ENCODE measurements at regions not wholly inside any gene's neighbourhood (a gene's known extent, or its start where the extent isn't known, plus 50 kb on each side); places are given as distances from the start of the nearest gene placed in this dataset.

GRCh38 chr14:22384974-22385526 is 204.0 kb downstream of the DAD1 start:
- intact Hi-C loops (cut with micrococcal nuclease; ENCODE audit: unreplicated experiment): loop anchor here (5.0 kb wide), 1 partner anchor 263 kb away; no protein-coding TSS in a partner anchor
- Histone ChIP-seq H3K4me2 (no peak overlapping the region), H3K27me3 (ENCODE audit: insufficient read depth, low read depth) (no peaks in the 10 kb centered on the region), H3K9me3 (ENCODE audit: insufficient read depth, low read depth) (no peaks in the 10 kb centered on the region), H3K36me3 (ENCODE audit: low read depth) (no peaks in the 10 kb centered on the region), H3F3A (ENCODE audit: insufficient read depth, low read depth) (peaks cover 11% of the 10 kb centered on the region; the same call in 1 of the 2 replicates), H3K27ac (no peak overlapping the region), H3K4me1 (replicated peaks; ENCODE audit: insufficient read depth) (peaks cover 26% of the 10 kb centered on the region), H4K20me1 (ENCODE audit: insufficient read depth) (no peaks in the 10 kb centered on the region), H2AFZ (no peak overlapping the region), H3K79me2 (ENCODE audit: low read depth) (no peaks in the 10 kb centered on the region), H3K4me3 (no peak overlapping the region), H3K9me2 (ENCODE audit: insufficient read depth) (no peaks in the 10 kb centered on the region)
- DNase-seq: no peak
- POLR2A ChIA-PET (ENCODE audit: unreplicated experiment): no interaction called here
- no TSS peak for BruUV-seq (replicated peaks)
- TF ChIP-seq EZH2 (IDR thresholded peaks at IDR 0.05; ENCODE audit: low read depth) (no peak), CTCF (conservative IDR thresholded peaks at IDR 0.05) (no peak)
- CTCF ChIA-PET: no interaction called here

- no peaks in the 10 kb centered on the region for H3K79me2 ChIP-seq (ENCODE audit: low read depth)
- no peak for TF ChIP-seq CTCF (conservative IDR thresholded peaks at IDR 0.05)
- no peak for TF ChIP-seq EZH2 (IDR thresholded peaks at IDR 0.05; ENCODE audit: low read depth)
- H3F3A ChIP-seq (ENCODE audit: insufficient read depth, low read depth): peaks cover 2% of the 10 kb centered on the region; the same call in 1 of the 2 replicates
- ChIA-PET POLR2A (ENCODE audit: unreplicated experiment) (no interaction called here), CTCF (no interaction called here)
- BruUV-seq (replicated peaks): no TSS peak
- H3K9me3 ChIP-seq (ENCODE audit: insufficient read depth, low read depth): no peaks in the 10 kb centered on the region
- H3K36me3 ChIP-seq (ENCODE audit: low read depth): no peaks in the 10 kb centered on the region
- H3K4me1 ChIP-seq (replicated peaks; ENCODE audit: insufficient read depth): peaks cover 17% of the 10 kb centered on the region
- H4K20me1 ChIP-seq (ENCODE audit: insufficient read depth): no peaks in the 10 kb centered on the region
- H3K27ac ChIP-seq: no peak overlapping the region
- no peaks in the 10 kb centered on the region for H3K27me3 ChIP-seq (ENCODE audit: insufficient read depth, low read depth)
- no peaks in the 10 kb centered on the region for H3K9me2 ChIP-seq (ENCODE audit: insufficient read depth)
- no peak overlapping the region for H2AFZ ChIP-seq
- no peak for DNase-seq
- no peak overlapping the region for H3K4me3 ChIP-seq
- H3K4me2 ChIP-seq: no peak overlapping the region
- intact Hi-C loops (cut with micrococcal nuclease; ENCODE audit: unreplicated experiment): loop anchor here (5.0 kb wide), 1 partner anchor 262 kb away; no protein-coding TSS in a partner anchor
Observed at GRCh38 chr14:22384167-22384549, 204.9 kb downstream of the DAD1 start.

GRCh38 chr14:22383515-22384166 is 205.4 kb downstream of the DAD1 start:
- H3K4me2 ChIP-seq: no peak overlapping the region
- no peak overlapping the region for H2AFZ ChIP-seq
- H3K27ac ChIP-seq: no peak overlapping the region
- no peaks in the 10 kb centered on the region for H3K36me3 ChIP-seq (ENCODE audit: low read depth)
- H3K4me3 ChIP-seq: no peak overlapping the region
- peaks cover 11% of the 10 kb centered on the region for H3K4me1 ChIP-seq (replicated peaks; ENCODE audit: insufficient read depth)
- no peaks in the 10 kb centered on the region for H4K20me1 ChIP-seq (ENCODE audit: insufficient read depth)
- no TSS peak for BruUV-seq (replicated peaks)
- no peaks in the 10 kb centered on the region for H3K79me2 ChIP-seq (ENCODE audit: low read depth)
- H3F3A ChIP-seq (ENCODE audit: insufficient read depth, low read depth): no peaks in the 10 kb centered on the region
- DNase-seq: no peak
- no peaks in the 10 kb centered on the region for H3K27me3 ChIP-seq (ENCODE audit: insufficient read depth, low read depth)
- ChIA-PET POLR2A (ENCODE audit: unreplicated experiment) (no interaction called here), CTCF (no interaction called here)
- no peaks in the 10 kb centered on the region for H3K9me2 ChIP-seq (ENCODE audit: insufficient read depth)
- TF ChIP-seq CTCF (conservative IDR thresholded peaks at IDR 0.05): no peak
- no peak for TF ChIP-seq EZH2 (IDR thresholded peaks at IDR 0.05; ENCODE audit: low read depth)
- intact Hi-C loops (cut with micrococcal nuclease; ENCODE audit: unreplicated experiment): loop anchor here (5.0 kb wide), 1 partner anchor 261 kb away; no protein-coding TSS in a partner anchor
- H3K9me3 ChIP-seq (ENCODE audit: insufficient read depth, low read depth): no peaks in the 10 kb centered on the region

All from PC-9 (cell line).